Mucosa of stomach (tissue), 1 donor: ENCODE measurements at regions not wholly inside any gene's neighbourhood (a gene's known extent, or its start where the extent isn't known, plus 50 kb on each side); places are given as distances from the start of the nearest gene placed in this dataset.
"Not testable (repeated sequence)": the region's sequence is repeated elsewhere in the genome, so short reads cannot be mapped to it uniquely, and the experiment has no call there.

Source experiments
- H3K27me3 ChIP-seq: one replicate; pipeline ENCODE4 v1.7.0; 2013; ENCODE audit warnings: mild to moderate bottlenecking, low read length; ENCODE audit not compliant: control insufficient read depth, insufficient read depth
- H3K36me3 ChIP-seq: one replicate; pipeline ENCODE4 v1.7.0; 2013; ENCODE audit warnings: low read length; ENCODE audit not compliant: control insufficient read depth, insufficient read depth
- H3K4me1 ChIP-seq: one replicate; pipeline ENCODE4 v1.7.0; 2013; ENCODE audit warnings: mild to moderate bottlenecking, low read length; ENCODE audit not compliant: control insufficient read depth, insufficient read depth
- H3K4me3 ChIP-seq: one replicate; pipeline ENCODE4 v1.7.0; 2013; ENCODE audit warnings: low read length
- H3K9ac ChIP-seq: one replicate; pipeline ENCODE4 v1.7.0; 2013; ENCODE audit warnings: mild to moderate bottlenecking, low read length, moderate library complexity
- H3K9me3 ChIP-seq: one replicate; pipeline ENCODE4 v1.7.0; 2013; ENCODE audit warnings: mild to moderate bottlenecking, low read length, moderate library complexity; ENCODE audit not compliant: control insufficient read depth
- donor health status: Pancreatic carcinoma.

DNA sequence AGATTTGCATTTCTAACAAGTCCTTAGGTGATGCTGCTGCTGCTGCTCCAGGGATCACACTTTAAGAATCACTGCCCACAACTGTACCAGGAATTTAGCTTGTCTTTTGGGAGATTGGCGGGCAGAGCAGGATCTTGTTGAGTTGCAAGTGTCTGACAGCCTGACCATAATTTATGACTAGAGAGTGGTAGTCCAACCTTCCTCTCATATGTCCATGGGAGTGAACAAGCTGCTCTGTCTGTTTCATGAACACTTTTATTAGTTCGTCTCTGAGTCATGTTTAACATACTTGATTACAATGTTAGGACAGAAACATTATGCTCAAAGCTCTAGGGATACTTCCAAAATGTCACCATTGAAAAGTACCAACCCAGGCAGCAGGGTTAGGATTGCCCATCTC lies 169.6 kb downstream of the TGFB2 start:
- H3K4me1 ChIP-seq: no peaks in the 10 kb centered on the region
- H3K9ac ChIP-seq: no peak overlapping the region
- no peaks in the 10 kb centered on the region for H3K9me3 ChIP-seq
- H3K4me3 ChIP-seq: no peak overlapping the region
- H3K27me3 ChIP-seq: no peaks in the 10 kb centered on the region
- no peaks in the 10 kb centered on the region for H3K36me3 ChIP-seq

- Histone ChIP-seq H3K9me3 (no peaks in the 10 kb centered on the region), H3K36me3 (no peaks in the 10 kb centered on the region), H3K4me1 (no peaks in the 10 kb centered on the region), H3K4me3 (no peak overlapping the region), H3K27me3 (no peaks in the 10 kb centered on the region), H3K9ac (no peak overlapping the region)
Measured at GRCh38 chr1:218516526-218516925, 171.4 kb downstream of the TGFB2 start.

DNA sequence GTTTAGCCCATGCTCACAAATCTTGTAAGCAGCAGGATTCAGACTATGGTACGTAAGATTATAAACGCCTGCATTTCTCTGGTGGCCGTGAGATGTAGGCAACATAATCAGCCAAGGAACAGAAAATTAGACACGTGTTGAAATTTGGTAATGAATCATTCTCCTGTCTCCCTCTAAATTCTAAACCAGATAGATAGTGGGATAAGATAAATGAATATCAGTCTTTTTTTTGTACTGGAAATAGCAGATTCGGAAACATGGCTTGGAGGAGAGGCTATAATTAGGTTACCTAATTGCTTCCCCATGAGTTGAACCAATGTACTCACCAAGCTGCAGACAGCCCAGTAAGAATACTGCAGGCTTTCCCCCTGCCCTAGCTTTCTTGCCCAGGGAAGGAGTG lies 172.3 kb downstream of the TGFB2 start:
- Histone ChIP-seq H3K4me3 (no peak overlapping the region), H3K9me3 (no peaks in the 10 kb centered on the region), H3K27me3 (no peaks in the 10 kb centered on the region), H3K4me1 (no peaks in the 10 kb centered on the region), H3K9ac (no peak overlapping the region), H3K36me3 (no peaks in the 10 kb centered on the region)

GRCh38 chr1:218518216-218518740 lies 173.1 kb downstream of the TGFB2 start:
- Histone ChIP-seq H3K9me3 (no peaks in the 10 kb centered on the region), H3K36me3 (no peaks in the 10 kb centered on the region), H3K9ac (no peak overlapping the region), H3K4me1 (no peaks in the 10 kb centered on the region), H3K27me3 (no peaks in the 10 kb centered on the region), H3K4me3 (no peak overlapping the region)

GRCh38 chr1:218520646-218521045 lies 175.5 kb downstream of the TGFB2 start:
- H3K4me3 ChIP-seq, H3K27me3 ChIP-seq, H3K36me3 ChIP-seq, H3K9me3 ChIP-seq, H3K9ac ChIP-seq, H3K4me1 ChIP-seq: not testable (repeated sequence)

DNA sequence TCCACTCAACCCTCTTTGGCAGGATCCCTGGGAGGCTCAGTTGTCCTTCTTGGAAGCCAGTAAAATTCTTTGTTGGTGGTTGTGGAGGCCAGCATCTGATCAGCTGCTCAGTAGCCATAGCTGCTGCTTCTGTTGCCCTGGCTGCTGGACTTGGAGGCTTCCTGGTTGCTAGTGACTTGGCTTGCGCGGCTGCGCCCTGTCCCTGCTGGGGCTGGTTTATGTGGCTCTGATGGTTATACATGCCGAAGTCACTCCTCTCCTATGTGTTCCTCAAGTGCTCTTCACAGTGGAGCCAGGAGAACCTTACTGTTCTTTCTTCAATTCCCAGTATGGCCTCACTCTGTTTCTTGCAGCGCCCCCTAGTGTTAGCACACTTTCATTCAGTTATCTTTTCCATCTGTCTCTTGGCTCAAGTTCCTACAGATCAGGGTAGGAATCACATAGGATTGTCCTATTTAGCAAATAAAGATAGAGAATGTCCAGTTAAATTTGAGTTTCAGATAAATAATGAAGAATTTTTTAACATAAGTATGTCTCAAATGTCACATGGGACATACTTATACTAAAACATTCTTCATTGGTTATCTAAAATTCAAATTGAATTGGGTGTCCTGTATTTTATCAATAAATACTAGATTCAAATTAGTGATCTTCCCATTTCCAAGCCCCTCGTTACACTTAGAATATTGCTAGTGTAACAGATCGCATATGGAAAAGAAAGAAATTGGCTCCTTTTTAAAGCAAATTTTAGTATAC lies 176.5 kb downstream of the TGFB2 start:
- H3K9me3 ChIP-seq: no peaks in the 10 kb centered on the region
- no peaks in the 10 kb centered on the region for H3K36me3 ChIP-seq
- no peak overlapping the region for H3K4me3 ChIP-seq
- no peaks in the 10 kb centered on the region for H3K27me3 ChIP-seq
- H3K9ac ChIP-seq: no peak overlapping the region
- H3K4me1 ChIP-seq: no peaks in the 10 kb centered on the region

GRCh38 chr1:218524526-218524925 lies 179.4 kb downstream of the TGFB2 start:
- Histone ChIP-seq H3K4me3 (no peak overlapping the region), H3K27me3 (no peaks in the 10 kb centered on the region), H3K9ac (no peak overlapping the region)

GRCh38 chr1:218525031-218525430 lies 179.9 kb downstream of the TGFB2 start:
- no peaks in the 10 kb centered on the region for H3K36me3 ChIP-seq
- no peaks in the 10 kb centered on the region for H3K4me1 ChIP-seq
- H3K9me3 ChIP-seq: no peaks in the 10 kb centered on the region
- H3K9ac ChIP-seq: no peak overlapping the region
- no peaks in the 10 kb centered on the region for H3K27me3 ChIP-seq
- no peak overlapping the region for H3K4me3 ChIP-seq

More at GRCh38 chr1:218524526-218524925, 179.4 kb downstream of the TGFB2 start:
- Histone ChIP-seq H3K9me3 (no peaks in the 10 kb centered on the region), H3K4me1 (no peaks in the 10 kb centered on the region), H3K36me3 (no peaks in the 10 kb centered on the region)

GRCh38 chr1:218525451-218526197 lies 180.5 kb downstream of the TGFB2 start:
- no peak overlapping the region for H3K9ac ChIP-seq
- H3K4me1 ChIP-seq: no peaks in the 10 kb centered on the region
- H3K4me3 ChIP-seq: no peak overlapping the region
- no peaks in the 10 kb centered on the region for H3K9me3 ChIP-seq
- no peaks in the 10 kb centered on the region for H3K27me3 ChIP-seq
- H3K36me3 ChIP-seq: no peaks in the 10 kb centered on the region

DNA sequence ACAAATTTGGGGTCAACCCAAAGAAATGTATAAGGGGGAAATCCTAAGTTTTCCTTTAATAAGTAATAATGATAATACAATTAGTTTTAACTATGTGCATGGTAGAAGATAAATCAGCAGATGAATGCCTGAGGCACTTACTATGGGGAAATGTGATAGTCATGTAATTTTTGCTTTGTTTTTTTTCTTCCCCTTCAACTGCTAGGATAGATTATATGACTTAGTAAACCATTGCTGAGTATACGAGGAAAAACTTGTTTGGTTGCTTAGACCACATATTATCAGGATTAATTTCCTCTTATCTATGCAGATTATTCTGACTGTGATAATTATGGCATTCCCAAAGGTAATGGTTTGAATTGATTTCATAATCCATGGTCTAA lies 181.1 kb downstream of the TGFB2 start:
- Histone ChIP-seq H3K36me3 (no peaks in the 10 kb centered on the region), H3K4me3 (no peak overlapping the region)

DNA sequence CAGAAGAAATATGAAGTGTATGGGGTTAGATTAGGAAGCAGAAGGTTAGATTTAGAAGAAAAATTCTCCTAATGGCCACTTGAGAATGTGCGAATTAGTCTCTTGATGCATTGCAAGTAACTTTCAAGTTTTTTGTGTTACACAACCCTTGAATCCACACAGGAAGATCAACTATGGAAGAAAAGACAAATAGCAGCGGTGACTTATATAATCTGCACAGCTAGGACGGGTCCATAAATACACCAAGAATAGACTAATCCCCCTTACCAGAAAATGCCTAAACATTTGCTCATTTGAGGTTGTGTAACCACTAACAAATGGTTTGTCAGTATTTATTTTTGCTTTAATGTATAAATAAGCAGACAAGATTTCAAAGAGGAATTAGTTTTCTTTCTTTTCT lies 182.6 kb downstream of the TGFB2 start:
- Histone ChIP-seq H3K4me3 (no peak overlapping the region), H3K27me3 (no peaks in the 10 kb centered on the region), H3K36me3 (no peaks in the 10 kb centered on the region), H3K9ac (no peak overlapping the region), H3K9me3 (no peaks in the 10 kb centered on the region), H3K4me1 (no peaks in the 10 kb centered on the region)

More for the DNA sequence above, 181.1 kb downstream of the TGFB2 start:
- Histone ChIP-seq H3K27me3 (no peaks in the 10 kb centered on the region), H3K4me1 (no peaks in the 10 kb centered on the region), H3K9ac (no peak overlapping the region), H3K9me3 (no peaks in the 10 kb centered on the region)

GRCh38 chr1:218529646-218530300 lies 184.6 kb downstream of the TGFB2 start:
- Histone ChIP-seq H3K4me1 (no peaks in the 10 kb centered on the region), H3K27me3 (no peaks in the 10 kb centered on the region), H3K36me3 (no peaks in the 10 kb centered on the region), H3K4me3 (no peak overlapping the region), H3K9me3 (no peaks in the 10 kb centered on the region), H3K9ac (no peak overlapping the region)
